ENCODE measurements at regions not wholly inside any gene's neighbourhood (a gene's known extent, or its start where the extent isn't known, plus 50 kb on each side); places are given as distances from the start of the nearest gene placed in this dataset.

DNA sequence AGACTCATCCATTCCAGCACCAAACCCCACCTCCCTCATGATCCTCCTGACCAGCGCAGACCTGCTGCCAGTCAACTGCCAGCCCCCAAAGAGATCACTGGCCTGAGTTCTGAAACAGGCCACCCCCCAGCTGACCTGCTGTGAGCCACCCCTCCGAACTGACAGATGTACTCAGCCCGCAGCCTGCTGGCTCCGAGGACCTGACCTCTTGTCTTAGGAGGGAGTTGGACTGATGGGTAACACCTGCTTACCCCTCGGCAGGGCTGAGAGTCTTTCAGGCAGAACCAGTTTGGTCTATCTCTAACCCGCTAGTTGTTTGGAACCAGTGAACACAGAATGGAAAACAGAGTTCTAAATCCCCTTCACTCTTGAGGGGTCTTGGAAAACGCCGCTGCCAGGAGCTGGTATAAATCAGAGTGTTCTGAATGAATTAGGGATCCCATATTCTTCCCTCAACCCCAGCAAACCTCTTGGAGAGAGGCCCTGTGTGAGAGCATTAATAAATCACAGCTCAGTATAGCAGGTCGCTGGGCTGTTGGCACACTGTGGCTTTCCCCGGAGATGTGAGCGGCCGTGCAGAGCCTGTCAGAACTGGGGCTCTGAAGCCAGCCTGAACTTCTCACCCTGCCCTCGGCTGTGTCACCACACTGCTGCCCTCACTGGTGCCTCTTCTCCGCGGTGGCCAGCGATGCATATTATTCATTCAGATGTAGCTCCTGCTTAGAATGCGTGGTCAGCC is 165.1 kb upstream of the NCAM1 start:
- no peak for DNase-seq

DNA sequence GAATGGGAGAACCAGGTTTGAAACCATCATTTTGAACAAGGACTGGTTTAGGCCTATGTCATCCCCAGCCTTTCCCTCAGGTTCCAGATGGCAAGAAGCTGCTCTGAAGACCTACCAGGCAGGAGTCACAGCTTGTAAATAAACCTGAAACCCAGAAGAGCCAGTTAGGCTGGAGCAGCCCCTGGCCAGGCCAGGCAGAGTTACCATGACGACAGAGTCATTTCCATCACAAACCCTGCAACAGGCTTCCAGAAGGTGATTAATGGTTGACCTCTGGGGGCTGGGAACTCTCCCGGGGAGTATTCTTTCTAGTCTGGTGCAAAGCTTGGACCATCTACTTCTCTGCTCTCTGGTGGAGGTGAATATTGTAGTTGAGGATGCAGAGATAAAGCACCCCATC is 164.1 kb upstream of the NCAM1 start:
- no peak for DNase-seq

DNA sequence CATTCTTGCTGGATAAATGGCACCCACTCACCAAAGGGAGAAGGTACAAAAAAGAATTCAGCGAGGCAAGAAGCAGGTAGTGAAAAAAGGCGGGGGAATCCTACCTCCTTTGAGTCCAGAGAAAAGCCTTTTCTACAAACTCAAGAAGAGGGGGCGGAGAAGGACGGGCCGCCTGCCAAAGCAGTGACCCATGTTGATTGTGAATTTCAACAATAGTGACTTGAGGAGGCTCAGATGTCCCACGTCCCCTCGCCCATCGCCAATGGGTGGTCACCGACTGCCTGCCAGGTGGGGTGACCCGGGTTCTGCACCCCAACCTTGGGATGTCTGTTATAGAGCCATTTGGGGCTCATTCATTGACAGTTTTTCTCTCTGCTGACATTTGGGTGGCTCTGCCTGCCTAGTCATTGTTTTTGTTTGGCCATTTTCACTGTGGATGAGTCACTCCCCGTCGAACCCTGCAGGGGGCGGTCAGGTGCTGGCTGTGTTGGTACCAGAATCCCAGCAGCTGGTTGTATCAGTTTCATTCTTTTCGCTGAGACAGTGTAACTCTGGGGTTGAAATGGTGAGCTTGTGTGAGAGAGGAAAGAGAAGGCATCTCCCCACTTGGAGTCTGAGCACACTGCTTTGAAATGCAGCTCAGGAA is 163.4 kb upstream of the NCAM1 start:
- DNase-seq: no peak

DNA sequence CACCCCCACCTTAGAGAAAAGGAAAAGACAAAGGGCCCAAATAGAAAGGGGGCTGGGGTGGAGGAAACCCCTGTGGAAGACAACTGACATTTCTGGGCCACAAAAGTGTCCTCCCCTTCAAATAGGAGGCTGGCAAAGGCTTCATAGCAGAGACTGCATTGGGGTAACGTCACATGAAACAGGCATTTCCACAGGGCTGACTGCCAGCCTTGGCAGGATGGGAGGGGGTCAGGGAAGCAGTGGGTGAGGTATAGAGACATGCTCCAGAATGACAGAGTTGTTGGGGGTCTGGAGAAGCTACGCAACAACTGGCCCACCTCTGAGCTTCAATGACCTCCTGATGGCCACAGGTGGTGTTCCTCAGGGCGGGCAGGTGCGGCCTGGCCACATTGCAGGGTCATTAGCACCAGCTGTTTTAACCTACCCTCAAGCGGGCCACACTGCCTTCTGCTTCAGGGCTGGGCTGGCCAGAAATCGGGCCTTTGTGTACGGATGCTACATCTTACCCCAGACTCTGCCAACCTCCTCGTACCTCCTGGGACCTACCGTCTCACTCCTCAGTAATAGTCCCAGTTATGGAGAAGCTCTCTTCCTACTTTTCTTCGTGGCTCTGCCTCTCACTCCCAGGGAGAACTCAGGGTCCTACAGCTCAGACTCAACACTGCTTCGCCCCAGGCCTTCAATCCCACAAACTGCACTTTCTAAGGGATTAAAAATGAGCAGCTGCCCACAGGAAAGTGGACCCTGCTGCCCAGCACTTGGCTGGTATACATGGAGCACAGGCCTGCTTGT is 160.0 kb upstream of the NCAM1 start:
- no peak for DNase-seq

DNA sequence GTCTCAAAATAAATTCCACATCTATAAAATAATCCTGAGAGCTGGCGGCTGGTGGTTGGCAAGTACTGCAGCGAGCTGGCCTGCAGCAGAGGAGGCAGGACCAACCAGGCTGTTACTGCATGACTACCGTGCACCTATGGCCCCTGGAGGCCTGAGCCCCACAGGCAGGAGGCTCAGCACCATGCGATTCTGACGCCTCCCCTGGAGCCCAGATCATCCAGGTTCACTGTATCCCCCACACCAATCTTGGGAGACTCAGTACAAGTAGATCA is 159.5 kb upstream of the NCAM1 start:
- DNase-seq: no peak

DNA sequence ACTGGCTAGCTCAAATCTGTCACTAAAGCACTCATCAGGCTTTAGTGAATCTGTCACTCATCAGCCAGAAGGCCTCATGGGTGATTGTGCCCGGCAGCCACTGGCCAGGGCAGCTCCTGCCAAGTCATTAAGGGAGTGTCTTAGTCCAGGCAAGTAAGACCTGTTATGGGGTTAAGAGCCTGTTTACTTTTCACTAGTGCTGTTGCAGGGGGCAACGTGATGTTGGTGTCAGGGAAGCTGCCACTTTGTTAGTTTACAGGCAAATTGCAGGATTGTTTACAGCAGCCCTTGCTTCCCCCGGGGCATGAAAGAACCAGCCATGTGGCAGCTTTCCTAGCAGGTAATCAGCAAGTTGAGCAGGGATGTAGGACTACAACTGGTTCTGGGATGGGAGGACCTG is 155.6 kb upstream of the NCAM1 start:
- DNase-seq: no peak

DNA sequence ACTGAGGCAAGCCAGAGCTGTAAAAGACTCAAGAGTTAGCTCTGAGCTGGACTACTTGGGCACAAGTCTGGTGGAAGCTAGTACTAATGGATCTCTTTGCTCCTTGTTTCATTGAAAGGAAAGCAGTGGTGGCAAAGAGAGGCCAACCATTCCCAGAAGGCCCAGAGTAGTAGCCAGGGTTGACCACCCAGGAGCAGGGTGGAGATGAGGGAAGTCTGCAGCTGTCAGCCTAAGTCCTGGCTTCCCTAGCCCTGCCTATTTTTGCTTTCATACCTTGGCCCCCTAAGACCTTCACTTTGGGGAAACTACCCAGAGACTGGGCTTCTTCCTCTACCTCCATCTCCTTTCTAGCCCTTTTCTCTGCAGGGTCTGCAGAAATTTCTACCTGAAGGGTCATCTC is 155.0 kb upstream of the NCAM1 start:
- DNase-seq: no peak

DNA sequence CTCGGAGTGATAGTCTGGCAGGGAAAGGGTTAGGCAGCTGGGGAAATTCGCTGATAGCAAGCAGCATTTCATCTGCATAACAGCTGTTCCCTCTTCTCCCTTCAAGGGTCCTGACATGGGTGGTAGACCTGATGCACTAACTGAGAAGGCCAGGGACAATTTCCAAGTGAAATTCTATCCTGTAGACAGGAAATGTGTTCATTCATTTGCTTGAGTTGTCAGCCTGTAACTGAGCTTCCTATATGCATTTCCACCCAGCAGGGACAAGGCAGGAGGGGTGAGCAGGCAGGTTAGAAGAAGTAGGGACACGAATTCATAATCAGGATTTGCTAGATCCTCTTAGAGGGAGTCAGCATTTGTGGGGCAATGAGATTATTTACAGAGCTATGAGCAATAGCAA is 154.3 kb upstream of the NCAM1 start:
- no peak for DNase-seq

DNA sequence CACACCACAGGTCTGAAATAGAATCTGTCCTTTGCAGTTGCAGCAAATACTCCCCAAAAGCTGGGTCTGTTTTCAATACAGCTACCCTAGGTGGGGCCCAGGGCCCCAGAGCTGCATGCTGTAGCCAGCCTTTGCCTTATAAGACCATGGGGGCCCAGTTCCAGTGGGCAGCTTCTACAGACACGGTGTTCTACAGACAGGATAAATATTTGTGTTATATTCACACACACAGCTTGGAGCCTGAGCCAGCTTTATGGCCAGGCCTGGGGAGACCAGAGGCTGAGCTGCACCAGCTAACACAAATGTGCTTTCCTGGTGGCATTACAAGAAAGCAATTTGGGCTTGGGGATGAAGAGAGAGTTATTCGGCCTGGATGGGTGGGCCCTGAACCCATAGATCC is 151.8 kb upstream of the NCAM1 start:
- DNase-seq: no peak

DNA sequence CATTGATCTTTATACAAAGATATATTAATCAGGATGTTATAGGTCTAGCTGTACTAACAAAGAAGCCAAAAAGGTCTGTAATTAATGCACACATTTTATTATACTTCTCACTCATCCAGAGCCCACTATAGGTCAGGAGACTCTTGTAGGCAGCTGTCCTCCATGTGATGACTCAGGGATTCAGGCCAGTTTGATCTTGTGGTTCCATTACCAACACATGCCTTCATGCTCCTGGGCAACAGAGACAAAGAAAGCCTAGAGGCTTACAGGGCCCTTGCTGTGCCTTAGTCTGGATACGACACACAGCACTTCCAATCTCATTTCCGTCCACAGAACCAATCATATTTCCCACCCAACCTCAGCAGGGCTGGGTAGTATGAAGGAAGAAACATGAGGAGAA is 150.3 kb upstream of the NCAM1 start:
- DNase-seq: no peak

DNA sequence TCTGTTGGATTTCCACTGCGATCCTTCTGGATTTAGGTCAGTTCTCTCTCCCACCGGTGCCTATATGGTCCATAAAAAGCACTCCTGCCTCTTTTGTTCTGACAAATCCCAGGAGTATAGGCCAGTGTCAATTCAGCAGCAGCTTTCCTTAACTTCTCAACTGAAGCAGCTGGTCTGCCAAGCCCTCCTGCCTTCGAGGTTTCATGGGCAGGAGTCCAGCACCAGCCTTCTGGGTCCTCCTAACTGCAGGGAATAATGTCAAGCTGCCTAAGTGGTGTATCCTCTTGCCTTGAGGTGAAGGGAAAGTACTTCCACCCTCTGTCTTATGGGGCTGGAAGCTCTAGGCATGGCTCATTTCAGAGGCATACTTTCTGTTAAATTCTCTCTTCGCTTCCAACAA is 149.4 kb upstream of the NCAM1 start:
- DNase-seq: no peak

DNA sequence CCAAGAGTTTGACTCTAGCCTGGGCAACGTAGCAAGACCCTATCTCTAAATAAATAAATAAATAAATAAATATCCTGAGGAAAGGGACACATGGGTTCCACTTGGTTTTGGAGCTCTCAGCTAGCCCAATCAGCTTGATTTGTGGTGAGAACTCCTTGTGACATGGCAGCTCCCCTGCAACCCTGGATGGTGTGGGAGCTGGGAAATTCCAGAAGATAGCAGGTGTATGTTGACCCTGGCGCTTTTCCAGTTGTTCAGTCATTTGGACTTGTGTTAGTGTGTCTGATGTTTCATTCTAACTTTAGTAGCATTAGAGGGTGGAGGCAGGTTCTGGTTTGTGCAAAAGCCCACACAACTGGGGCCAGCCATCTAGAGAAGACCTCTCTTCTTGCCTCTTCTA is 148.5 kb upstream of the NCAM1 start:
- no peak for DNase-seq

DNA sequence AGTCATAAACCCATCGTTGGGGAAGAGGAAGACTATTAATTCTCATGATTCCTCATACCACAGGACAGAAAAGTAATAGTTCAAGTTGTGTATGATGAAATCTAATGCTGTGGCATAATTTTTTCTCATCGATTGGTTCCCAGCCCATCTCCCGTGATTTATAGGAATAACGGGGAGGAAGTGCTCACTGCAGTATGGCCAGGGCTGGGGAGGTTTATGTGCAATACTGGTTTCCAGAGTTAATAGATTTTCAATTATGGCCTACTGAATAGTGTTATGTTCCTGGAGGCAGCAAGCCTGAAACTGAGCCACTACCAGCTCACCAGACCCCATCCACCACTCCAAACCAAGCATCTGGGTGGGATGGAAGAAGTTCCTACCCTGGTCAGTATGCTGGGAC is 147.1 kb upstream of the NCAM1 start:
- no peak for DNase-seq

DNA sequence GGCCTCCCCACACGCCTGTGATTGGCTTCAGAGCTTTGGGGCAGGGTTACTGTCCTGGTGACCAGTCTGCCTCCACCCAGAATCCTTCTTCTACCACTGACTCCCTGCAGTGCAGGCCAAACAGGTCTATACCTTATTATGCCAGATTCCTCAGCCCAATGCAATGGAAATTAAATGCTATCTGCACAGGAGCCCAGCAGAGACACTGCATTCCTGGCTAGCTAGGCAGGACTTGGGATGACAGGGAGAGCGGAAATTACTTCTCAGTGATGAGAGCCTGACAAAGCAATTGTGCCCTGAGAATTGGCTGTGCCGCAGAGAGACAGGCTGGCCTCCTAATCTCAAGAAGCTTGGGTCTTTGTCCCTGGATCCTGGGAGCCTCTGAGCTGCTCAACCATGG is 143.8 kb upstream of the NCAM1 start:
- DNase-seq: no peak

DNA sequence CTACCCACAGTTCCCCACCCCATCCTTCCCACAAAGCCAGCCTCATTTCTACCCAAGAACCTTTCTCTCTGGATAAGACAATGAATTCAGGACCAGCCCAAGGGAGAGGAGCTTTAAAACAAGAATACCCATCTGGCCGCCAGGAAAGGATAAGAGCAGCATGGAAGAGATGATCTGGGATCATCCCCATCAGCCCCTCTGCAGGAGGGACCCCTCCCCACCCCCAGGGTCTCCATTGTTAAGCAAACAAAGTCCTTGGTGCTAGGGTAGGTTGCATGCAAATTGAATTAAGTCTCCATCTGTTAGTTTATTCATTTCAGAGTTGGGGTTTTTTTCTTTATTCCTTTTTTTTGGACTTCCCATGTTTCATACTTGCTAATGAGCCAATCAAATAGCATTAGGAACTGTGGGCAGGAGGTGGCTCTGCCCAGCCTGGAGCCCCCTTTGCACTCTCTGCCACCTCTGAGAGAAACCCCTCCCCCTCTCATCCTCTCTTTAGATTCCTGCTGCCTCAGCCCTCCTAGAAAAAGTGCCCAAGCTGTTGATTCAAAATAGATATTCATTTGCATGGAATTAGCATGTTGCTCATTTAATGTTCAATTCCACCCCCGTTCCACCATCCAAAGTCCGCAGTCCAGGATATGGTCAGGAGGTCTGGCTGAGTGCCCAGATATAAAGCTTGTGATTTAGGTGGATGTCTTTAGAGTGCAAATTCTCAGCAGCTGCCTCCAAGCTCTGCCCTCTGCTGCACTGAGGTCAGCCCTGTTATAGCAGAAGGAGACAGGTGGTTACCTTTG is 138.5 kb upstream of the NCAM1 start:
- DNase-seq: no peak

DNA sequence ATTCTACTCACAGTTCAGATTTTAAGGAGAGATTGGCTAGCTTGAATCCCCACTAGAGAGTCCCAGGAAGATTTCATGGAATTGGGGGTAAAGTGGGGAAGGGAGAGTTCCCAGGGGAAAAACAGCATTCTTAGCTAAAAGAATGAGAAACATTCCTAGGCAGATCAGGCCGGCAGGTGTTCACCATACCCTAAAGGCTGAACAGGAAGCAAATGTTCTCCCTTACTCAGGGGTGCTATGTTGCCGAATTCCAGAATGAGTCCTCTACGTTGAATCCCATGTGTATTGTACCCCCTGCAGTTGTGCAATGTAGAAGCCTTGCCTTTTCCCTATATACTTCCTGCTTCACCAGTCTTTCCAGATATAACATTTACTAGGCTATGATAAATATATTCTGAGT is 135.2 kb upstream of the NCAM1 start:
- no peak for DNase-seq

DNA sequence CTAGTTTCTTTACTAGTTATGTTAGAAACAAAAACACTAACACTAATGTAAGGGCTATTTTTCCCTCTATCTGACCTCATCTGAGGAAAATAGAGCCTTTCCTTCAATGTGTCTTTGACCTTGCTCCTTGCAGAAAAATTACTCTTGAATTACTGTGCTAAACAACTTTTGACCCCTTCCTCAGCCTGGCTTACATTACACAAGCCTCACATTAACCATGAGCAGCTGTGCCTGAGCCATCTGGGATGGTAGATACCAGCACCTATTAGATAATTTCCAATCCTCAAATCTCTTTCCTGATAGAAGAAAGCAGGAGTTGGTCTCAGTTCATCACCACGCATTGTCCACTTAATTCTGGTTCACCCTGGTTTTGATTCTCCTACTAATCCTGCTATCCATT is 134.4 kb upstream of the NCAM1 start:
- DNase-seq: no peak

DNA sequence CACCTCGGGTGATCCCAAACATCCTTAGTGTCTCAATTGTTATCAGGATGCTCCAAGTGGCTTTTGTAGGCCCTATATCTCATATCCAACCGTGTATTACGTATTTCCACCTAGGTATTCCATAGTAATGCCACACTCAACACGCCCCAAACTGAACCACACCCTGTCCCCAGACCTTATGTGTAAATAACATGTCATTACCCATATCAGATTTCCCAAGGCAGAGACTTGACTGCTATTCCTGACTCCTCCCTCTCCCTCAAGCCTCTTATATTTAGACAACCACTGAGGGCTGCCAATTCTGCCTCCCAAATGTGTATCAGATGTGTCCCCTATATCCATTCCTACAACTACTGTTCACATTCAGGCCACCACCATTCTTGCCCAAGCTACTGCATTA is 132.8 kb upstream of the NCAM1 start:
- no peak for DNase-seq

DNA sequence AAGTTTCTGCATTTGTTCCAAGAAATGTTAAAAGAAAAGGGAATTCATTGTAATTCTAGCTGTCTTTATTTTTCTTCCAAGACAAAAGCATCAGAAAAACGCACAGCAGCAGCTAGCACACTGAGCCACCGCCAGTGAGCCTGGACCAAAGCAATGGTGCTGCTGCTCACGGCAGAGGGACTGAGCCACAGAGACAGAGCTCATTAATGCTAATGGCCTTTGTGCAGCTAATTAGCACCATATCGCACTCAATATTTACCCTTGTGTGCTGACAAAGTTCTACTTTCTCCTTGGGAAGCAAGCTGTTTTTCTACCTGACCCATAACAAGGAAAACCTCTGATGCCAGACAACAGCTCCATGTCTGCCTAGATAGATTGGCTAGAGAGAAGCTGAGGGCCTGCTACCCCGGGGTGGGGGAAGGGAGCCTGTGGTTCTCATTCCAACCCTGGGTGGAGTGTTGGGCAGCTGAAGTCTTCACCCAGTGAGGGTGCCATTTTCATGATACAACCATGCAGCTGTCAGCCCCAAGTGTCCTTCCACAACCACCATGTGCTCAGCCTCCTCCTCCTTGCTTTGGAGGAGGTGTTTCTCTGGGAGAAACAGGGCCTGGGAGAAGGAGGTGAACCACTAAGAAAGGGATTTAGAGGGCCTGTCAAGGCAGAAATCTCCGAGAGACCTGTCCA is 131.1 kb upstream of the NCAM1 start:
- no peak for DNase-seq

DNA sequence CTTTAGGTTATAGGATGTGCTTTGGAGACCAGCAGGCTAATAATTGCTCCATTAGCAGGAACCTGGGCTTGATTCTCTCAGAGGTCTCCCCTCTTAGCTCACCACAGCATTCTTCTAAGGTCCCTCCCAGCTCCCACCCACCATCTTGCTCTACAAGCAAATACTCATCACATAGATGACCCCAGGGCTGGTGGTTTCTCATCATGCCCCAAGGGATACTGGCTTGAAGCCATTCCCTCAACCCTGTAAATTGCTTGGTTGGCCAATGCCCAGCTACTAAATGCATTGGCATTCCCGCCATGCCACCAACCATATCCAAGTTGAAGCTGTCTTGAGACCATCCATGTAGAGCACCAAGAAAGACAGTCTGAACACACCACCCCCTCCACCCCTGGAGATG is 130.2 kb upstream of the NCAM1 start:
- DNase-seq: no peak

DNA sequence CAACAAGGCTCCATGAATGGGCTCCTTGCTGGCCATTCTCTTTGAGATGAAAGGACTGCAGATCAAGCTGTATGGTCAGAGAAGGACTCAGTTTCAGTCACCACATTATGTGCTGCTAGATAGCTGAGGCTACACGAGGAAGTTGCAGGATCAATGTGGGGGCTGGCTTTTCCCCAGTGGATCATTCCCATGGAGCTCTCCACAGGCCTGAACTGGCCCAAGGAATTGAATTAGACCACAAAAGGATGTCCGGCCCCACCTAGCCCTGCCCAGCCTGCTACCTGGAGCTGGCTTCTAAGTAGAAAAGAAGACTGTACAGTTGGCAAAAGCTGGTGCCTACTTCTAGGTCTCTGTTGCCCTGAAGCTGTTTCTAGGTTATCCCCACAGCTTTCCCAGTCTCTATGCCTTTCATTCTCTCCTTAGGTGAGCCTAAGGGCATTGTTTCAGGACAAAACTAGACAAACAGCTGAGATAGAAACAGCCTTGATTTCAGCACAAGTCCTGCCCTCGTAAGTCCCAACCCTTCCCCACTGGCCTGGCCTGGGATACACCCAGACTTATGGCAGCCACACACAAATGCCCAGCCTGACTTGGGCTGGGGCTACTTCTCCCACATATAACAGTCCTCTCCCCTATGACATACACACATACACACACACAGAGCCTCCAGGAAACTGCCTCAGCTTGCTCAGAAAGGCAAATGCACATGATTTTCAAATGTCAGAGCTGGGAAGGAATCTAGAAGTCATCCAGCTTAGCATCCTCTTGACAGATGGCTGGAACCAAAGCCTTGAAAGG is 129.1 kb upstream of the NCAM1 start:
- DNase-seq: no peak

DNA sequence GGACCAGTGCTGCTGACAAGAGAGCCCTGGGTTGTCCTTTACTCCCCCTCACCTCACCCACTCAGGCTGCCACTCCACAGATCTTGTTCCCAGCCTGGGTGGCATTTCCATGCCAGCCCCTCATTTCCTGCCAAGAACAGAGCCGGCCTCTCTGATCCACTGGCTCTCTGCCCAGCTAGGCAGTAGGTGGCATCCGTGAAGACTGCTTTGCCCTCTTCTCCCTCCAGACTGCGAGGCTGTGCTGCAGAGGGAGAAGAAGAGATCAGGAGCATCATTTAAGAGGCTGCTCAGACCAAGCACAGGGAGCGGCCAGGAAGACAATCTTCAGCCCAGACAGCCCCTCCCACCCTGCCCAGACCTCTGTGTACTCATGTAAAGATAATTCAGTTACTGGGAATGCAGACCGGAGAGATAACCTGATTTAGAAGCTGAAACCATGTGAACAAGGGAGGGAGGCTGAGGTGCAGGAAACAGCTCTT is 126.9 kb upstream of the NCAM1 start:
- no peak for DNase-seq
